ENCODE measurements at regions not wholly inside any gene's neighbourhood (a gene's known extent, or its start where the extent isn't known, plus 50 kb on each side); places are given as distances from the start of the nearest gene placed in this dataset.

GRCh38 chr2:149733936-149734685 is 146.5 kb upstream of the MMADHC start:
- no peak for TF ChIP-seq POLR2AphosphoS5 (IDR thresholded peaks at IDR 0.05)
- no peak for TF ChIP-seq CTCF (IDR thresholded peaks at IDR 0.05)
